GM18868 (cell line): ENCODE measurements at regions not wholly inside any gene's neighbourhood (a gene's known extent, or its start where the extent isn't known, plus 50 kb on each side); places are given as distances from the start of the nearest gene placed in this dataset.
"Not testable (repeated sequence)": the region's sequence is repeated elsewhere in the genome, so short reads cannot be mapped to it uniquely, and the experiment has no call there.

Source experiments
- ATAC-seq: cut with Tn5 transposase; IDR thresholded peaks from one replicate; pipeline ENCODE4 v1.9.1; 2021; ENCODE audit warnings: mild to moderate bottlenecking, moderate library complexity; ENCODE audit not compliant: unreplicated experiment

- no peak for ATAC-seq
These were observed 1610.3 kb upstream of the NUDT12 start for GRCh38 chr5:105172918-105173317.

GRCh38 chr5:105168806-105169205 is 1606.2 kb upstream of the NUDT12 start:
- ATAC-seq = no peak

DNA sequence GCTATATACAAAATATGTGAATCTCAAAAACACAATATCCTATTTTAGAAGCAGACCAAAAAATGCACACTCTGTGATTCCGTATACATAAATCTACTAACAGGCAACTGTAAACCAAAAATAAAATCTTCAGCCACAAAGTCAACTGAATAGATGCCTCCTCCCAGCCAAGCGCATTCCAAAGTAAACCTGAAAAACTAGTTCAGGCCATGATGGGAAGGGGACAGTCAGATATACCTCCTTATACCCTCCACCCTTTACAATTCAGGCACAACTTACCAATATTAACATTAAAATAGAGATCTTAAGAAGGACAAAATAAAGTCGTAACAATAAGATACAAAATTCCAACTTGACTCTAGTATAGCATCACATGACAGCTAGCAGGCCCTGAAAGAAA is 1604.5 kb upstream of the NUDT12 start:
- ATAC-seq = no peak

GRCh38 chr5:105163547-105163946 is 1601.0 kb upstream of the NUDT12 start:
- no peak for ATAC-seq

DNA sequence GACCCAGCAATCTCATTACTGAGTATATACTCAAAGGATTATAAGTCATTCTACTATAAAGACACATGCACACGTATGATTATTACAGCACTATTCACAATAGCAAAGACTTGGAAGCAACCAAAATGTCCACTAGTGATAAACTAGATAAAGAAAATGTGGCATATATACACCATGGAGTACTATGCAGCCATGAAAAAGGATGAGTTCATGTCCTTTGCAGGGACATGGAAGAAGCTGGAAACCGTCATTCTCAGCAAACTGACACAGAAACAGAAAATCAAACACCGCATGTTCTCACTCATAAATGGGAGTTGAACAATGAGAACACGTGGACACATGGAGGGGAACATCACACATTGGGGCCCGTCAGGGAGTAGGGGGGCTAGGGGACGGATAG is 1600.0 kb upstream of the NUDT12 start:
- not testable (repeated sequence) for ATAC-seq

GRCh38 chr5:105158526-105158925 is 1595.9 kb upstream of the NUDT12 start:
- no peak for ATAC-seq

DNA sequence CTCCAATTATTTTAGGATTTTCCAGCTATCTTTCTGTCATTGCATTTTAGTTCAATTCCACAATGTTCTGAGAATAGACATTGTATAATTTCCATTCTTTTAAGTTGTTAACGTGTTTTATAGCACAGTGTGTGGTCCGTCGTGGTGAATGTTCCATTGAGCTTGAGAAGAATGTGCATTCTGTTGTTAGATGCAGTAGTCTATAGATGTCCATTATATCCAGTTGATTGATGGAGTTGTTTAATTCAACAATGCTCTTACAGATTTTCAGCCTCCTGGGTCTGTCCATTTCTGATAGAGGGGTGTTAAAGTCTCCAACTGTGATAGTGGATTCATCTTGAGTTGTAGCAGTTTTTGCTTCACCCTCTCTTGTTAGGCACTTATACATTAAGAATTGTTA is 1587.7 kb upstream of the NUDT12 start:
- ATAC-seq = no peak

DNA sequence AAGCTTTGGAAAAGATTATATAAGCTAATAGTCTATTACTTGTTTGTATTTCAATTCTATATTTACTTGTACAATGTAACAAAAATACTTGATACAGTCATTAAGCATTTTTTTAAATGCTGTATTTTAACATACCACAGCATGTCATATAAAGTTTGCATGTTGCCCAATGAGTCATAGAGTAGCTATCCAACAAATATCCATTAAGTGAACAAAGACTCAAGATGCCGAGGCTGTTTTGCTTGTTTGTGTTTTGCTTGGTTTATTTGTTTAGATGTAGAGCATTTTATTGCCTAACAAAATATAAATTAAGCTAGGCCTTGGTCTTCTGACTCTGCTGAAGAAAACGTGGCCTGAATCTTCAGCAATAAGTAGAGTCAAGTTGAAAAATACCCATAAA is 1584.3 kb upstream of the NUDT12 start:
- no peak for ATAC-seq

- no peak for ATAC-seq
These were observed 1582.6 kb upstream of the NUDT12 start for GRCh38 chr5:105145152-105145551.

GRCh38 chr5:105134328-105134727 is 1571.7 kb upstream of the NUDT12 start:
- ATAC-seq = no peak

DNA sequence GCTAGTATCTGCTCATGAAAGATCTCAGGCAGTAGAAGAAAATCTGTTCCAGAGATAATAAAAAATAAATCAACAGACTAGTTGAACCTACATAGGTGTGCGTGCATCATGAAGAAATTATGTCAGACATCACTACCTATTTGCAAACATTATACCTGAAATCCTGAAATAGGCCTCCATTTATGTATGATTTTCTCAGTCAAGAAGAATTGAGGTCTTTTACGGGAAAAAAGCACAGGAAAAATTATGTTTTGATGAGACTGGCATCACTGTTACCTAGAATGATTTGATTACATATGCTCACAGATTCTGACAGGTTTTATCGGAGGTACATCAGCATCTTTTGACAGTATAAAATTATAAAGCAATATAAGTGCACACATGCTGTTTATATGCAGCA is 1570.5 kb upstream of the NUDT12 start:
- ATAC-seq = no peak

GRCh38 chr5:105132581-105132980 is 1570.0 kb upstream of the NUDT12 start:
- no peak for ATAC-seq

GRCh38 chr5:105131045-105131444 is 1568.5 kb upstream of the NUDT12 start:
- ATAC-seq = no peak

GRCh38 chr5:105101577-105101976 is 1539.0 kb upstream of the NUDT12 start:
- no peak for ATAC-seq

GRCh38 chr5:105088961-105089360 is 1526.4 kb upstream of the NUDT12 start:
- ATAC-seq = no peak

DNA sequence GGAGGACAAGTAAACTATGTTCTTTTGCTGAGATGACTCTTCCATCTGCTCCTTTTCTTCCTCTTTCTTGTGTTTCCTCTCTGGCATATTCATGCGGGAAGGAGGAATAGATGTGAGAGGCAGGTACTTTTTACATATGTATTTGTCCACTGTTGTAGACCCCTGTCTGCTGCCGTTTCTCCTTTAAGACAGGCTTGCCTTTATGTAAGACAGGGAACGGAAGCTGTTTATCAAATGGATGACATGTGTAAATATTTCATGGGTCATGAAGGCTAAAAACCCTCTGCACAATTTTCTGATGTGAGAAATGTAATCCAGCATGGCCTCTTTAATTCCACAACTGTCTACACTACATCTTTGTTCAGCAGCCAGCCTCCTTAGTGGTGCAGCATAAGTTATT is 1525.5 kb upstream of the NUDT12 start:
- ATAC-seq = no peak

- no peak for ATAC-seq
These were observed 1495.3 kb upstream of the NUDT12 start for GRCh38 chr5:105057893-105058292.

- ATAC-seq = no peak
These were observed 1494.4 kb upstream of the NUDT12 start for GRCh38 chr5:105057001-105057436.

DNA sequence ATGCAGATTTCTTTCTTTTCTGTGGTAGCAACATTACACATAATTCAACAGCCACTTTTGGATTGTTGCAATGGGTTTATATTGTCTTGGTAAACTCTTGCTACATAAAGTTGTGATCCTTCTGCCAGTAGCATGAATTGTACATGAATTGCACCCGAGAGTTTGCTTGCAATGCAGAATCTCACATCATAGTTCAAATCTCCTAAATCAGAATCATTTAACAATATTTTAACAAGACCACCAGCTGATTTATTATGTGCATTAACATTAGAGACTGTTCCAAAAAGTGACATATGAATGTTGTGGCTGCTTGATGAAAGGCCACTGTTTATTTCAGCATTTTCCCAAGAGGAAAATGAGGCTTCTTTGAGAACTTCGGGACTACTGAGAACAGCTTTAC is 1491.8 kb upstream of the NUDT12 start:
- ATAC-seq = no peak

DNA sequence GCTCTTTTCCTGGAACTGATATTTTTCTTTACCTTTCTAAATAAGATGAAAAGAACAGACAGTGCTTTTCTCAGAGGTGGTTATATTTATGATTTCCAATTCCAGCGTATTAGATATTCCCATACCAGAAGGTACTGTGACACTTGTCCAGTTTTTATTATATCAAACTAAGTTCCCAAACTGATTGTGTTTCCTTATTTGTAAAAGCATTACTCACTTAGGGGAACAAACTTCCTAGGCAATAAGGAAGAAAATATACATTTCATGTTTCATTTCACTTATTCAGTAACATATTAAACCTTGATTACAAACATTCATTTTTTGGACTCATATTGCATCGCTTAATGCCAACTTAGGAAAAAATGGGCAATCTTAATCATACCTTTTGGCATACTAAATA is 1480.0 kb upstream of the NUDT12 start:
- ATAC-seq = no peak

- ATAC-seq = not testable (repeated sequence)
These were observed 1474.2 kb upstream of the NUDT12 start for GRCh38 chr5:105036814-105037213.

DNA sequence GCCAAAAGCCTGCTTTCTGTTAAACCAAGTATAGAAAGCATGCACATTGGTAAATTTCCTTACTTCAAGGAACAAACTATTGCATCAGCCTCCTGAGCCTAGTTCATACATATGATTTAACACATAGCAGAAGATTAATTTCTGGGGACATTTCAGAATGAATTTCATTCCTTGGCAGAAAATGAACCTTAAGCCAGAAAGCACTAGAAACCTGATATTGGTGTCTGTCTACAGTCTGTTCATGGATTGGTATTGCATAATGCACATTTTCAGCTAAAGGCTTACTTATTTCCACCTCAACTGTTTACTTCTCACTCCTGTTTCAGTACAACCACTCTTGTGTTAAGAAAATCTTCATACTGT is 1471.8 kb upstream of the NUDT12 start:
- no peak for ATAC-seq

GRCh38 chr5:105033637-105034400 is 1471.2 kb upstream of the NUDT12 start:
- no peak for ATAC-seq
